Karpas-422 (cell line): ENCODE measurements at regions not wholly inside any gene's neighbourhood (a gene's known extent, or its start where the extent isn't known, plus 50 kb on each side); places are given as distances from the start of the nearest gene placed in this dataset.
"Not testable (repeated sequence)": the region's sequence is repeated elsewhere in the genome, so short reads cannot be mapped to it uniquely, and the experiment has no call there.

Experiments used
- DNase-seq: peaks from one replicate; pipeline ENCODE4 v3.0.0-alpha.2; 2015
- H2AFZ ChIP-seq: fragments of 200-600 bp; sonication (generic); 2 replicates; pipeline ENCODE4 v1.6.1; 2014; ENCODE audit warnings: antibody characterized with exemption, low read length, mixed read lengths
- H3K27ac ChIP-seq: fragments of 200-600 bp; sonication (generic); 2 replicates; pipeline ENCODE4 v1.5.1; 2014; ENCODE audit warnings: mild to moderate bottlenecking, low read length, moderate library complexity
- H3K27me3 ChIP-seq: fragments of 200-600 bp; sonication (generic); 2 replicates; pipeline ENCODE4 v1.6.1; 2014; ENCODE audit warnings: low read length, mixed read lengths
- H3K36me3 ChIP-seq: fragments of 200-600 bp; sonication (generic); 2 replicates; pipeline ENCODE4 v1.6.1; 2014; ENCODE audit warnings: low read length, mixed read lengths; ENCODE audit not compliant: insufficient read depth
- H3K4me1 ChIP-seq: fragments of 200-600 bp; sonication (generic); 2 replicates; pipeline ENCODE4 v1.6.1; 2014; ENCODE audit warnings: mild to moderate bottlenecking, low read length, mixed read lengths
- H3K4me2 ChIP-seq: fragments of 200-600 bp; sonication (generic); 2 replicates; pipeline ENCODE4 v1.6.1; 2014; ENCODE audit warnings: low read length, low read depth, mild to moderate bottlenecking; ENCODE audit not compliant: poor library complexity, severe bottlenecking
- H3K4me3 ChIP-seq: fragments of 200-600 bp; sonication (generic); 2 replicates; pipeline ENCODE4 v1.5.1; 2014; ENCODE audit warnings: mild to moderate bottlenecking, antibody characterized with exemption, low read length, mixed read lengths
- H3K79me2 ChIP-seq: fragments of 200-600 bp; sonication (generic); 2 replicates; pipeline ENCODE4 v1.6.1; 2014; ENCODE audit warnings: mild to moderate bottlenecking, low read length, mixed read lengths
- H3K9ac ChIP-seq: fragments of 200-600 bp; sonication (generic); 2 replicates; pipeline ENCODE4 v1.6.0; 2014; ENCODE audit warnings: low read length
- H3K9me2 ChIP-seq: fragments of 200-600 bp; sonication (generic), shearing (Covaris generic); replicated peaks from 2 replicates; pipeline ENCODE4 v1.6.0; 2014; ENCODE audit warnings: mild to moderate bottlenecking, low read length, moderate library complexity; ENCODE audit not compliant: insufficient read depth
- H3K9me3 ChIP-seq: fragments of 300-700, 200-600 bp; sonication (generic); 2 replicates; pipeline ENCODE4 v1.6.1; 2014; ENCODE audit warnings: low read length, mixed read lengths
- H4K20me1 ChIP-seq: fragments of 200-600 bp; sonication (generic); 2 replicates; pipeline ENCODE4 v1.6.1; 2014; ENCODE audit warnings: mild to moderate bottlenecking, antibody characterized with exemption, low read length, low read depth; ENCODE audit not compliant: insufficient read depth

- Histone ChIP-seq H3K4me2 (no peak overlapping the region), H3K4me1 (no peaks in the 10 kb centered on the region), H3K9me3 (no peaks in the 10 kb centered on the region), H3K9ac (no peak overlapping the region), H3K79me2 (no peaks in the 10 kb centered on the region), H4K20me1 (no peaks in the 10 kb centered on the region), H3K27ac (no peak overlapping the region), H2AFZ (no peak overlapping the region), H3K4me3 (no peak overlapping the region), H3K27me3 (no peaks in the 10 kb centered on the region), H3K9me2 (no peaks in the 10 kb centered on the region), H3K36me3 (no peaks in the 10 kb centered on the region)
- DNase-seq, result no peak
Observed at GRCh38 chr19:28546148-28546685, 666.7 kb downstream of the UQCRFS1 start.

- not testable (repeated sequence) for H3K9me3 ChIP-seq, H3K9me2 ChIP-seq, H3K27ac ChIP-seq, H3K27me3 ChIP-seq, H4K20me1 ChIP-seq, H3K4me3 ChIP-seq, H3K9ac ChIP-seq, H3K79me2 ChIP-seq, H3K36me3 ChIP-seq, DNase-seq, H2AFZ ChIP-seq, H3K4me1 ChIP-seq, H3K4me2 ChIP-seq
Observed at GRCh38 chr19:28545397-28545796, 667.6 kb downstream of the UQCRFS1 start.

- Histone ChIP-seq H3K27me3 (no peaks in the 10 kb centered on the region), H3K9me3 (no peaks in the 10 kb centered on the region), H3K9ac (no peak overlapping the region), H4K20me1 (no peaks in the 10 kb centered on the region), H2AFZ (no peak overlapping the region), H3K27ac (no peak overlapping the region), H3K79me2 (no peaks in the 10 kb centered on the region), H3K4me2 (no peak overlapping the region), H3K9me2 (no peaks in the 10 kb centered on the region), H3K36me3 (no peaks in the 10 kb centered on the region), H3K4me3 (no peak overlapping the region), H3K4me1 (no peaks in the 10 kb centered on the region)
- DNase-seq, result no peak
Observed at GRCh38 chr19:28544451-28545261, 668.3 kb downstream of the UQCRFS1 start.

DNA sequence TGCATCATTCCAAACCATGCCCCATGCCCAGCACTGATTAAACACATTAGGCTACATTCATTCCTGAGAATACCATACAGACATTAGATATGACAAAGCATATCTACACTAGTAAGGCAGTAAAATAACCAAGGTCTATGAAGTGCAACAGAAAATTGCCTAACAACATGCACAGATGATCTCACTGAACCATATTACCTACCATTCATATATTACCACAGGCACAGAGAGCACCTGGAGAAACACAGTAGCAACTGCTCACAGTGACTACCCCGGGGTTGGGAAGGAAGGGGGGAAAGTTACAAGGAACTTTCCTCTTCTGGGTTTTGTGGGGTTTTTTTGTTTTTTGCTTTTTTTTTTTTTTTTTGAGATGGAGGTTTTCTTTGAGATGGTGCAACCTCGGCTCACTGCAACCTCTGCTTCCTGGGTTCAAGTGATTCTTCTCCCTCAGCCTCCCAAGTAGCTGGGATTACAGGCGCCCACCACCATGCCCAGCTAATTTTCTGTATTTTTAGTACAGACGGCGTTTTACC, 669.6 kb downstream of the UQCRFS1 start:
- Histone ChIP-seq H3K36me3 (no peaks in the 10 kb centered on the region), H3K27me3 (no peaks in the 10 kb centered on the region), H3K79me2 (no peaks in the 10 kb centered on the region), H3K9ac (no peak overlapping the region), H3K4me3 (no peak overlapping the region), H3K4me1 (no peaks in the 10 kb centered on the region), H3K4me2 (no peak overlapping the region), H2AFZ (no peak overlapping the region), H3K9me3 (no peaks in the 10 kb centered on the region), H4K20me1 (no peaks in the 10 kb centered on the region), H3K9me2 (no peaks in the 10 kb centered on the region), H3K27ac (no peak overlapping the region)
- DNase-seq, result no peak

DNA sequence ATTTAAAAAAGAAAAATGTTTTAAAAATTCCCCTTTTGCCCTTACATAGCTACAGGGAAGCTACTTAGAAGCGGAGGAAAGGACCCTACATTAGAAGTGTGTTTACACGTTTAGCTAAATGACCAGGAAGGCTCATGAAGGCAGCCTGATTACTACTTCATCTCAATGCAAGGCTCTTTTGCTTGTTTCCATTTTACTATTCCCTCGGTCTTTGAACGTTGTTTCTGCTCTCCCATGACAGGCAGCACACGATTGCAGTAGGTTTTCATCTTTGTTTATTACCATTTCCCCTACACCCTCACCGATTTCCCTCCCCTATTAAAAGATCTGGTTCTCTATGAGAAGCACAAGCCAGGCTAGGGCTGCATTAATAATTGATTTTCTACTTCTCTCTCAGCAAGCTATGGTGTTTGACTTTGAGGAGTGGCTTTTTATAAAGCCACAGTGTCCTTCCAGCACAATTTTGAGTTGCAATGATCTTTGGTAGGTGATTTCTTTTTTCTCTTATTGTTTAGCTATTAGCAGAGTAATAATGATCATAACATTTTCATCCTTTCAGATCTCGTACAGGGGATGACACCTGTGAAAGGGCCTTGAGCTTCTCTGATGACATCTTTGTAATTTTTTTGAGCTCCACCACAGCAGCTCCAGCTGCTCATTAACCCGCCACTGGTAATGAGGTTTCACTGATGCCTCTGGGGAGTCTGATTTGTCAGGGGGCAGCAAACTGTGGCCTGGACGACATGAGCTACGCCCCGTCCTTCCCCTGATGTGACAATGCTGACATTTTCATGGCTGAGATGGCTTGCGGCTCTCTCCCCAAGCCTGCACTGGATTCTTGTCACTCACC, 670.3 kb downstream of the UQCRFS1 start:
- H3K27me3 ChIP-seq, result no peaks in the 10 kb centered on the region
- H3K9me2 ChIP-seq, result no peaks in the 10 kb centered on the region
- H4K20me1 ChIP-seq, result no peaks in the 10 kb centered on the region
- no peak overlapping the region for H3K27ac ChIP-seq
- no peak overlapping the region for H3K4me3 ChIP-seq
- H3K4me2 ChIP-seq, result no peak overlapping the region
- no peak overlapping the region for H2AFZ ChIP-seq
- no peaks in the 10 kb centered on the region for H3K36me3 ChIP-seq
- no peaks in the 10 kb centered on the region for H3K4me1 ChIP-seq
- H3K9ac ChIP-seq, result no peak overlapping the region
- no peaks in the 10 kb centered on the region for H3K9me3 ChIP-seq
- DNase-seq, result no peak
- no peaks in the 10 kb centered on the region for H3K79me2 ChIP-seq

DNA sequence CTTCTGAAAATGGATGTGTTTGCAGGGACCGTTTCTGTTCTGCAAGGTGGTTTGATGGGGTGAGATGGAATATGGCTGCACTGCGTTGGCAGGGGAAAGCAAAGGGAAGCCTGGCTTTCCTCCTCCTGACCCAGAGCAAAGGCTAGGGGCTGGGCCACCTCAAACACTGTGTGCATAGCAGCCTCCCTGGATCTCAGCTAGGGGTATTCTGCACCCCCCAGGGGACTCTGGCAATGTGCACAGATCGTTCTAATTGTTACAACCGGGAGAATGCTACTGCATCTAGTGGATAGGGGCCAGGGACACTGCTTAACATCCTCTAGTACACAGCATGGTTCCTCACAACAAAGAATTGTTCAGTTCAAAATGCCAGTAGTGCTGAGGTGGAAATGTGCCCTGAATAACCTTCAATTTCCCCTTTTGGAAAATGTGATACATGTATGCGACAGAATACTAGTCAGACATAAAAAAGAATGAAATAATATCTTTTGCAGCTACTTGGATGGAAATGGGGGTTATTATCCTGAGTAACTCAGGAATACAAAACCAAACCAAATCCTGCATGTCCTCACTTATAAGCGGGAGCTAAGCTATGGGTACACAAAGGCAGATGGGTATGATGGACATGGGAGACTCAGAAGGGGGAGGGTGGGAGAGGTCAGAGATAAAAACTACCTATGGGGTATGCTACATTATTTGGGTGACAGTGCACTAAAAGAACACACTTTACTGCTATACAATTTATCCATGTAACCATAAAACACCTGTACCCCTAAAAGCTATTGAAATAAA, 671.2 kb downstream of the UQCRFS1 start:
- H3K4me3 ChIP-seq, result no peak overlapping the region
- H2AFZ ChIP-seq, result no peak overlapping the region
- no peaks in the 10 kb centered on the region for H3K27me3 ChIP-seq
- H3K27ac ChIP-seq, result no peak overlapping the region
- H3K79me2 ChIP-seq, result no peaks in the 10 kb centered on the region
- no peaks in the 10 kb centered on the region for H3K36me3 ChIP-seq
- H4K20me1 ChIP-seq, result no peaks in the 10 kb centered on the region
- no peak overlapping the region for H3K4me2 ChIP-seq
- no peaks in the 10 kb centered on the region for H3K4me1 ChIP-seq
- H3K9me2 ChIP-seq, result no peaks in the 10 kb centered on the region
- DNase-seq, result no peak
- no peaks in the 10 kb centered on the region; the same call in 1 of the 2 replicates for H3K9me3 ChIP-seq
- no peak overlapping the region for H3K9ac ChIP-seq

DNA sequence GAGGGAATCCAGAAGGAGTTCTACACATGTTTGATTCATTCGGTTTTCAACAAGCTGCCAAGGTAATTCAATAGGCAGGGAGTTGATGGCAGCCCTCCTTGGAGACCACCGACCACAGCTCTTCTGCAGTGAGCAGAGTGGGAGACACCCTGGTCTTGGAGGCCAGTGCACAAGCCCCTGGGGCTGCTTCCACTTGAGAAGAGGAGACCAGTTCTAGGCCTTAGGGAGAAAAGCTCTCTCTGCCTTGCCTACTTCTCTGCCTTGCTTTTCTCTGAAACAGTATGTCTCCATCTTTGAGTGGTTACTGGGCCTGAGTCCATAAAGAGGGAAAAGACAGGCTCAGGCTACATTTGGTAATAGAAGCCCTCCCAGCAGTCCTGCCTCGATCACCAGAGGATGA, 671.9 kb downstream of the UQCRFS1 start:
- no peak overlapping the region for H3K9ac ChIP-seq
- H3K9me2 ChIP-seq, result no peaks in the 10 kb centered on the region

More for the DNA sequence above, 671.9 kb downstream of the UQCRFS1 start:
- Histone ChIP-seq H3K27ac (no peak overlapping the region), H3K9me3 (no peaks in the 10 kb centered on the region; the same call in 1 of the 2 replicates), H3K4me1 (no peaks in the 10 kb centered on the region), H3K79me2 (no peaks in the 10 kb centered on the region), H2AFZ (no peak overlapping the region), H3K4me3 (no peak overlapping the region), H3K27me3 (no peaks in the 10 kb centered on the region), H3K36me3 (no peaks in the 10 kb centered on the region), H4K20me1 (no peaks in the 10 kb centered on the region), H3K4me2 (no peak overlapping the region)
- DNase-seq, result no peak
